MCF 10A (cell line): ENCODE measurements at regions not wholly inside any gene's neighbourhood (a gene's known extent, or its start where the extent isn't known, plus 50 kb on each side); places are given as distances from the start of the nearest gene placed in this dataset.

Source experiments
- BruUV-seq: library from RNA; stranded (reverse); fragments of 400-500 nt; replicated peaks from 2 replicates; lab custom pipeline; 2021; lab: Mats Ljungman, UMichigan
- CTCF ChIA-PET: fragments of 300-600 bp; sonication (Branson Sonifier 250); formaldehyde crosslinking; extraction: SDS; loops from one replicate; lab custom pipeline; 2021; ENCODE audit warnings: antibody characterized with exemption, inconsistent platforms; lab: Yijun Ruan, JAX
- POLR2A ChIA-PET: fragments of 300-600, 350-650 bp; sonication (Branson Sonifier 250); formaldehyde crosslinking; extraction: SDS; loops from one replicate; lab custom pipeline; 2020; ENCODE audit warnings: antibody characterized with exemption, inconsistent platforms; lab: Yijun Ruan, JAX
- DNase-seq: peaks from one replicate; pipeline ENCODE4 v3.0.0-alpha.2; 2018; ENCODE audit not compliant: unreplicated experiment
- H3K27ac Mint-ChIP-seq: one replicate; pipeline ENCODE4 v1.8.0; 2022; ENCODE audit warnings: mild to moderate bottlenecking, low read depth, mixed read lengths; ENCODE audit not compliant: unreplicated experiment
- H3K27me3 Mint-ChIP-seq: one replicate; pipeline ENCODE4 v1.8.0; 2022; ENCODE audit warnings: mixed read lengths; ENCODE audit not compliant: insufficient read depth, unreplicated experiment
- H3K36me3 Mint-ChIP-seq: one replicate; pipeline ENCODE4 v1.8.0; 2022; ENCODE audit warnings: mild to moderate bottlenecking, moderate library complexity, mixed read lengths; ENCODE audit not compliant: insufficient read depth, unreplicated experiment
- H3K4me1 Mint-ChIP-seq: one replicate; pipeline ENCODE4 v1.8.0; 2022; ENCODE audit warnings: mixed read lengths; ENCODE audit not compliant: insufficient read depth, unreplicated experiment
- H3K4me3 Mint-ChIP-seq: one replicate; pipeline ENCODE4 v1.8.0; 2022; ENCODE audit warnings: mild to moderate bottlenecking, moderate library complexity, mixed read lengths; ENCODE audit not compliant: unreplicated experiment
- H3K9me3 Mint-ChIP-seq: one replicate; pipeline ENCODE4 v1.8.0; 2022; ENCODE audit warnings: mixed read lengths; ENCODE audit not compliant: unreplicated experiment
- CTCF ChIP-seq: fragments of 200-600 bp; IDR thresholded peaks from one replicate; pipeline ENCODE4 v1.8.0; 2022; ENCODE audit warnings: antibody characterized with exemption, mild to moderate bottlenecking; ENCODE audit not compliant: unreplicated experiment
- intact Hi-C: fragments of 100-400 bp; cut with micrococcal nuclease; formaldehyde crosslinking; loops from 2 replicates; pipeline ENCODE4 v1.14.1; 2022

DNA sequence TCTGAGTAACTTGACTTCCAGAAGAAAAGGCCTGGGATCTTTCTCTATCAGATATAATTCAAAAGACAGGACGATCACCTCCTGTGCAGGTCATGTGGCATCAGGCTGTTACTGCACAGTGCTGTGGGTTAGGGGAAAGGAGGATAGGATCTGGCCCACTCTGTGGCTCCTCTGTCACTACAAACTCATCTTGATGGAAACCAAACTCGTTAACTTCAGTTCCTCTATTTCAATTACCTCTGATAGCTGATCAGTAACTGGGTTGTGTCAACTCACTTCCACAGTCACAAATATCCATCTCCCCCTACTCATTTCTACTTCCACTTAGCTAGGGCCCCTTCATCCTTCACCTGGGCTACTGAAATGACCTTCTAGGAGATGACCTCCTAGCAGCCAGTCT is 95.2 kb downstream of the RCN1 start:
- H3K27me3 Mint-ChIP-seq, result peaks cover 40% of the 10 kb centered on the region
- intact Hi-C loops, result no loop called here
- BruUV-seq, result no TSS peak
- ChIA-PET CTCF (interaction anchor here (0.6 to 0.7 kb wide), 3 partner anchors 9 to 620 kb away, joined by 3 read pairs; no protein-coding TSS in a partner anchor), POLR2A (no interaction called here)
- H3K27ac Mint-ChIP-seq, result no peak overlapping the region
- DNase-seq, result no peak
- TF ChIP-seq CTCF, result no peak
- no peaks in the 10 kb centered on the region for H3K36me3 Mint-ChIP-seq
- no peaks in the 10 kb centered on the region for H3K4me1 Mint-ChIP-seq
- H3K4me3 Mint-ChIP-seq, result no peak overlapping the region
- H3K9me3 Mint-ChIP-seq, result no peaks in the 10 kb centered on the region

DNA sequence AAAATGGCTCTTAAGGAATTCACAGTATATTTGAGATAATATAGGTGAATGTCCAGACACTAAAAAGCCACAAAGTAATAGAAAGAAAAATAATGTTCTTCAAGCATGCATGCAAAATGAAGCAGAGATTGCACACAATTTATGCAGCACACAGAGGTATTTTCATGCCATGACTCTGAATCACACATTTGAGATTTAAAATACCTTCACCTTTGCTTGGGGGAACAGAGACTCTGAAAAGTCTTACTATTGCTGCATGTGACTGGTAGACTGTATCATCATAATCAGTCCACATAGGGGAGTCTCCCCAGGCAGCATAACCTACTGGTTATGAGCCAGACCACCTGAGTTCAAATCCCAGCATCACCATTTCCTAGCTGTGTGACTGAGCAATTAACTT is 96.2 kb downstream of the RCN1 start:
- Mint-ChIP-seq H3K27me3 (peaks cover 40% of the 10 kb centered on the region), H3K9me3 (no peaks in the 10 kb centered on the region), H3K4me3 (no peak overlapping the region), H3K36me3 (no peaks in the 10 kb centered on the region), H3K27ac (no peak overlapping the region), H3K4me1 (no peaks in the 10 kb centered on the region)
- no TSS peak for BruUV-seq
- intact Hi-C loops, result no loop called here
- CTCF ChIA-PET, result interaction anchor here (0.5 kb wide), 1 partner anchor 180 kb away, joined by 3 read pairs; no protein-coding TSS in a partner anchor
- POLR2A ChIA-PET, result no interaction called here
- TF ChIP-seq CTCF, result no peak
- DNase-seq, result no peak

- CTCF ChIA-PET, result interaction anchor here (0.6 to 1.3 kb wide), 6 partner anchors 13 to 184 kb away, joined by 3 to 7 read pairs (median 3); no protein-coding TSS in a partner anchor
- BruUV-seq, result no TSS peak
- Mint-ChIP-seq H3K36me3 (no peaks in the 10 kb centered on the region), H3K4me1 (no peaks in the 10 kb centered on the region), H3K4me3 (no peak overlapping the region), H3K9me3 (no peaks in the 10 kb centered on the region), H3K27ac (no peak overlapping the region), H3K27me3 (peaks cover 39% of the 10 kb centered on the region)
- POLR2A ChIA-PET, result no interaction called here
- intact Hi-C loops, result no loop called here
- TF ChIP-seq CTCF, result no peak
- DNase-seq, result no peak
Observed at GRCh38 chr11:32188785-32189184, 97.9 kb downstream of the RCN1 start.

- no TSS peak for BruUV-seq
- Mint-ChIP-seq H3K36me3 (no peaks in the 10 kb centered on the region), H3K4me1 (no peaks in the 10 kb centered on the region), H3K9me3 (no peaks in the 10 kb centered on the region), H3K27me3 (peaks cover 40% of the 10 kb centered on the region), H3K4me3 (no peak overlapping the region), H3K27ac (no peak overlapping the region)
- CTCF ChIA-PET, result no interaction called here
- no peak for DNase-seq
- TF ChIP-seq CTCF, result no peak
- POLR2A ChIA-PET, result no interaction called here
- intact Hi-C loops, result no loop called here
Observed at GRCh38 chr11:32196137-32196536, 105.3 kb downstream of the RCN1 start.
